ENCODE measurements at regions not wholly inside any gene's neighbourhood (a gene's known extent, or its start where the extent isn't known, plus 50 kb on each side); places are given as distances from the start of the nearest gene placed in this dataset.
"Not testable (repeated sequence)": the region's sequence is repeated elsewhere in the genome, so short reads cannot be mapped to it uniquely, and the experiment has no call there.

GRCh38 chr13:44312834-44313551, 60.6 kb upstream of the SERP2 start:
- Histone ChIP-seq H3K4me3 (no peak overlapping the region), H3K27me3 (no peaks in the 10 kb centered on the region), H3K27ac (no peak overlapping the region), H3K4me1 (ENCODE audit: low read depth) (peaks cover 17% of the 10 kb centered on the region), H3K9me3 (ENCODE audit: low read depth) (no peaks in the 10 kb centered on the region), H3K36me3 (no peaks in the 10 kb centered on the region)
- no peak for TF ChIP-seq CTCF (IDR thresholded peaks at IDR 0.05; ENCODE audit: low read depth, low read length)
- peak in 1 of 2 donors; percentile 64 for DNase-seq (ENCODE audit: low read depth in 1 of 2, low spot score in 1 of 2)

- peaks cover 17% of the 10 kb centered on the region for H3K4me1 ChIP-seq (ENCODE audit: low read depth)
- H3K9me3 ChIP-seq (ENCODE audit: low read depth) = no peaks in the 10 kb centered on the region
- no peaks in the 10 kb centered on the region for H3K36me3 ChIP-seq
- H3K27ac ChIP-seq = no peak overlapping the region
- H3K27me3 ChIP-seq = no peaks in the 10 kb centered on the region
- no peak overlapping the region for H3K4me3 ChIP-seq
- DNase-seq (ENCODE audit: low read depth in 1 of 2, low spot score in 1 of 2) = peak in 1 of 2 donors; percentile 57
- TF ChIP-seq CTCF (IDR thresholded peaks at IDR 0.05; ENCODE audit: low read depth, low read length) = no peak
Measured at GRCh38 chr13:44313674-44314073, 60.0 kb upstream of the SERP2 start.

DNA sequence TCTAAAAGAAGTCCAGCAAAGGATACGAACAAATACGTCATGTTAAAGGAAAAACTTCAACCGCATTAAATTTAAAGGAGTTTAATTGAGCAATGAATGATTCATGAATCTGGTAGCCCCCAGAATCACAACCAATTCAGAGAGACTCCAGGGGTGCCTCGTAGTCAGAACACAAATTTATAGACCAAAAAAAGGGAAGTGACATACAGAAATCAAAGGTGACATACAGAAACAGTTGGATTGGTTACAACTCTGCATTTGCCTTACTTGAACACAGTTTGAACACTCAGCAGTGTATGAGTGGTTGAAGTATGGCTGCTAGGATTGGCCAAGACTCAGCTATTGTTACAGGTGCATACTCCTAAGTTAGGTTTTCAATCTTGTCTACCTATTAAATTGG, 59.5 kb upstream of the SERP2 start:
- H3K27me3 ChIP-seq; H3K4me3 ChIP-seq; H3K27ac ChIP-seq; DNase-seq (ENCODE audit: low read depth in 1 of 2, low spot score in 1 of 2); H3K36me3 ChIP-seq; H3K9me3 ChIP-seq (ENCODE audit: low read depth): not testable (repeated sequence)
- H3K4me1 ChIP-seq (ENCODE audit: low read depth) = peaks cover 17% of the 10 kb centered on the region

- H3K4me3 ChIP-seq = no peak overlapping the region
- DNase-seq (ENCODE audit: low read depth in 1 of 2, low spot score in 1 of 2) = no peak
- no peaks in the 10 kb centered on the region for H3K27me3 ChIP-seq
- H3K36me3 ChIP-seq = no peaks in the 10 kb centered on the region
- no peaks in the 10 kb centered on the region for H3K9me3 ChIP-seq (ENCODE audit: low read depth)
- no peak for TF ChIP-seq CTCF (IDR thresholded peaks at IDR 0.05; ENCODE audit: low read depth, low read length)
- no peaks in the 10 kb centered on the region for H3K4me1 ChIP-seq (ENCODE audit: low read depth)
- no peak overlapping the region for H3K27ac ChIP-seq
Measured at GRCh38 chr13:44317752-44318151, 55.9 kb upstream of the SERP2 start.

DNA sequence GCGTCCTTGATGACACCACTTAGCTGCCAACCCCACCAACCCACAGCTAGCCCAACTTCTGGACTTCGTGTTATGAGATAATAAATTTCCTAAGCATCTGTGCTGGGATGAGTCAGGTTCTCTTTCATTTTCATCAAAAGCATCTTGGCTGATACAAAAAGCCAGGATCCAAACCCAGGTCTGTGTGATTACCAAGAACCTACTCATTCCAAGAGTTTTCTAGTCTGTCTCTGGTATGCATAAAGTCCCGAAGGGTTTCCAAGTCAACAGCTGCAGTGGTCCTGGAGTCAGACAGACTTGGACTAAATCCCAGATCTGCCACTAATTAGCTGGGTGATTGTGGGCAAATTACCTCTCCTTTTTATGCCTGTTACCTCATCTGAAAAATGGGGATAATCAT, 55.5 kb upstream of the SERP2 start:
- H3K27me3 ChIP-seq = no peaks in the 10 kb centered on the region
- no peak overlapping the region for H3K27ac ChIP-seq
- H3K36me3 ChIP-seq = no peaks in the 10 kb centered on the region
- TF ChIP-seq CTCF (IDR thresholded peaks at IDR 0.05; ENCODE audit: low read depth, low read length) = no peak
- H3K4me3 ChIP-seq = no peak overlapping the region
- DNase-seq (ENCODE audit: low read depth in 1 of 2, low spot score in 1 of 2) = no peak
- no peaks in the 10 kb centered on the region for H3K4me1 ChIP-seq (ENCODE audit: low read depth)
- H3K9me3 ChIP-seq (ENCODE audit: low read depth) = no peaks in the 10 kb centered on the region

GRCh38 chr13:44320611-44321010, 53.0 kb upstream of the SERP2 start:
- no peaks in the 10 kb centered on the region for H3K4me1 ChIP-seq (ENCODE audit: low read depth)
- no peaks in the 10 kb centered on the region for H3K27me3 ChIP-seq
- no peak for TF ChIP-seq CTCF (IDR thresholded peaks at IDR 0.05; ENCODE audit: low read depth, low read length)
- no peaks in the 10 kb centered on the region for H3K9me3 ChIP-seq (ENCODE audit: low read depth)
- H3K4me3 ChIP-seq = no peak overlapping the region
- DNase-seq (ENCODE audit: low read depth in 1 of 2, low spot score in 1 of 2) = no peak
- no peak overlapping the region for H3K27ac ChIP-seq
- H3K36me3 ChIP-seq = no peaks in the 10 kb centered on the region
